K562 (cell line): ENCODE measurements at regions not wholly inside any gene's neighbourhood (a gene's known extent, or its start where the extent isn't known, plus 50 kb on each side); places are given as distances from the start of the nearest gene placed in this dataset.

Experiments used
- ARHGAP35 ChIP-seq: fragments of 450-650 bp; IDR thresholded peaks from 2 replicates; pipeline ENCODE4 v1.6.1; 2018; ENCODE audit not compliant: partially characterized antibody
- ARID2 ChIP-seq: fragments of 450-650 bp; IDR thresholded peaks from 2 replicates; pipeline ENCODE4 v1.6.1; 2017; ENCODE audit warnings: antibody characterized with exemption, mild to moderate bottlenecking
- BCOR ChIP-seq: fragments of 450-650 bp; IDR thresholded peaks from 2 replicates; pipeline ENCODE4 v1.6.1; 2016
- CREB1 ChIP-seq, 2 experiments: sonication (generic) in 1 of 2; formaldehyde crosslinking in 1 of 2; IDR thresholded peaks; 2 replicates each; pipeline versions ENCODE4 v1.6.1 to v1.8.0; 2012 to 2022; ENCODE audit warnings: inconsistent platforms in 1 of 2, mild to moderate bottlenecking in 1 of 2, missing genetic modification reagents in 1 of 2, moderate library complexity in 1 of 2
- CTCF ChIP-seq, 3 experiments: IDR thresholded peaks in 2 of 3; conservative IDR thresholded peaks in 1 of 3; 2 replicates each; pipeline ENCODE4 v1.5.1; 2011 to 2012; ENCODE audit warnings: low read length in 3 of 3, mild to moderate bottlenecking in 3 of 3, control low read depth in 2 of 3, improper control_type of control experiment in 1 of 3, inconsistent platforms in 1 of 3, low read depth in 1 of 3, mixed read lengths in 1 of 3, moderate library complexity in 1 of 3; ENCODE audit not compliant: insufficient read depth in 2 of 3
- GABPA ChIP-seq: fragments of 200-800 bp; sonication (Bioruptor generic); conservative IDR thresholded peaks from 2 replicates; pipeline ENCODE4 v1.6.1; 2016; ENCODE audit warnings: low read depth, missing genetic modification characterization, missing compliant biosample characterization
- HDAC2 ChIP-seq: fragments of 450-650 bp; IDR thresholded peaks from 2 replicates; pipeline ENCODE4 v1.6.1; 2016; ENCODE audit warnings: mild to moderate bottlenecking
- JUNB ChIP-seq: fragments of 450-650 bp; formaldehyde crosslinking; conservative IDR thresholded peaks from 2 replicates; pipeline ENCODE4 v1.4.0; 2020; ENCODE audit warnings: mild to moderate bottlenecking
- MCM5 ChIP-seq: fragments of 450-650 bp; IDR thresholded peaks from 2 replicates; pipeline ENCODE4 v1.6.1; 2016; ENCODE audit warnings: low read depth
- POLR2AphosphoS5 ChIP-seq: IDR thresholded peaks from 2 replicates; pipeline ENCODE4 v1.6.1; 2011; ENCODE audit warnings: mild to moderate bottlenecking, low read depth, low read length, moderate library complexity; ENCODE audit not compliant: control insufficient read depth, insufficient read depth
- SRSF7 ChIP-seq: fragments of 200-400 bp; formaldehyde crosslinking; optimal IDR thresholded peaks from 2 replicates; pipeline ENCODE3; 2017; ENCODE audit warnings: mild to moderate bottlenecking, low read depth, low read length

- TF ChIP-seq HDAC2: no peak
- no peak for TF ChIP-seq SRSF7
- no peak for TF ChIP-seq GABPA (tag)
- no peak for TF ChIP-seq ARHGAP35
- no peak for TF ChIP-seq CREB1 (IDR thresholded peaks at IDR 0.05)
- no peak for TF ChIP-seq CREB1 (CRISPR knock-in tag; IDR thresholded peaks at IDR 0.05)
- no peak for TF ChIP-seq JUNB (CRISPR knock-in tag)
- no peak for TF ChIP-seq ARID2
- TF ChIP-seq MCM5: no peak
- TF ChIP-seq POLR2AphosphoS5: no peak
- TF ChIP-seq BCOR: no peak
- TF ChIP-seq CTCF (IDR thresholded peaks at IDR 0.05 in 2 of 3, conservative IDR thresholded peaks at IDR 0.05 in 1 of 3; ENCODE audit: insufficient read depth in 2 of 3, low read depth in 1 of 3, low read length in 3 of 3): no peak
Measured at GRCh38 chr4:45776146-45776545, 347.7 kb downstream of the GABRG1 start.
